HG03442 (cell line): ENCODE measurements at regions not wholly inside any gene's neighbourhood (a gene's known extent, or its start where the extent isn't known, plus 50 kb on each side); places are given as distances from the start of the nearest gene placed in this dataset.

Source experiments
- ATAC-seq: cut with Tn5 transposase; IDR thresholded peaks from one replicate; pipeline ENCODE4 v1.9.1; 2021; ENCODE audit warnings: mild to moderate bottlenecking, moderate library complexity; ENCODE audit not compliant: unreplicated experiment

GRCh38 chr17:79164913-79165695, 90.5 kb downstream of the ENGASE start:
- no peak for ATAC-seq

GRCh38 chr17:79164408-79164807, 89.8 kb downstream of the ENGASE start:
- no peak for ATAC-seq

- ATAC-seq, result no peak
Measured at GRCh38 chr17:79163071-79163470, 88.4 kb downstream of the ENGASE start.

GRCh38 chr17:79162012-79162963, 87.7 kb downstream of the ENGASE start:
- ATAC-seq, result no peak

- no peak for ATAC-seq
Measured at GRCh38 chr17:79160980-79161636, 86.5 kb downstream of the ENGASE start.

- ATAC-seq, result no peak
Measured at GRCh38 chr17:79159926-79160325, 85.3 kb downstream of the ENGASE start.

- ATAC-seq, result no peak
Measured at GRCh38 chr17:79159471-79159870, 84.8 kb downstream of the ENGASE start.

GRCh38 chr17:79156463-79157095, 82.0 kb downstream of the ENGASE start:
- no peak for ATAC-seq

GRCh38 chr17:79155701-79156100, 81.1 kb downstream of the ENGASE start:
- no peak for ATAC-seq

- ATAC-seq, result no peak
Measured at GRCh38 chr17:79154951-79155585, 80.4 kb downstream of the ENGASE start.

GRCh38 chr17:79154446-79154845, 79.8 kb downstream of the ENGASE start:
- no peak for ATAC-seq

GRCh38 chr17:79153367-79154130, 78.9 kb downstream of the ENGASE start:
- ATAC-seq, result no peak

- no peak for ATAC-seq
Measured at GRCh38 chr17:79152636-79153035, 78.0 kb downstream of the ENGASE start.

- ATAC-seq, result no peak
Measured at GRCh38 chr17:79152110-79152509, 77.5 kb downstream of the ENGASE start.

- ATAC-seq, result no peak
Measured at GRCh38 chr17:79150799-79151198, 76.2 kb downstream of the ENGASE start.

- no peak for ATAC-seq
Measured at GRCh38 chr17:79150035-79150733, 75.6 kb downstream of the ENGASE start.

- no peak for ATAC-seq
Measured at GRCh38 chr17:79148584-79148983, 74.0 kb downstream of the ENGASE start.

GRCh38 chr17:79147746-79148506, 73.3 kb downstream of the ENGASE start:
- no peak for ATAC-seq
